ENCODE measurements at regions not wholly inside any gene's neighbourhood (a gene's known extent, or its start where the extent isn't known, plus 50 kb on each side); places are given as distances from the start of the nearest gene placed in this dataset.

GRCh38 chr9:2413160-2413805, 208.3 kb upstream of the VLDLR start:
- no TSS peak for BruUV-seq (replicated peaks)
- ChIA-PET CTCF (ENCODE audit: low intra/inter-chr PET ratio, low total read pairs) (no interaction called here), POLR2A (no interaction called here)
- H3K27ac ChIP-seq (ENCODE audit: extremely low read length, insufficient read depth, low read length), result no peak overlapping the region
- ATAC-seq (no peak), DNase-seq (ENCODE audit: low spot score) (no peak), FAIRE-seq (no peak)
- peaks cover 7% of the 10 kb centered on the region; the same call in 1 of the 2 replicates for H3K4me1 ChIP-seq (ENCODE audit: insufficient read depth, low read length)
- 12% methylated on average over 3 of the region's 4 CpGs for whole genome bisulfite sequencing (ENCODE audit: low lambda C conversion rate)
- no peaks in the 10 kb centered on the region for H4K20me1 ChIP-seq (ENCODE audit: insufficient read depth, low read length)
- H3K79me2 ChIP-seq (ENCODE audit: insufficient read depth, low read length), result no peaks in the 10 kb centered on the region
- H3K27me3 ChIP-seq (ENCODE audit: control insufficient read depth in 1 of 2, insufficient read depth in 2 of 2, low read length in 2 of 2), result no peaks in the 10 kb centered on the region
- in situ Hi-C loops (cut with HindIII; ENCODE audit: extremely low pct_ligation_motif_present, low pct_unique_long_range_greater_than_20kb) (no loop called here), intact Hi-C loops (cut with micrococcal nuclease; ENCODE audit: unreplicated experiment) (no loop called here)
- H3K9me3 ChIP-seq (ENCODE audit: low read length), result no peaks in the 10 kb centered on the region
- no peak overlapping the region for H2AFZ ChIP-seq (ENCODE audit: low read length)
- H3K4me2 ChIP-seq (ENCODE audit: low read depth, low read length), result no peak overlapping the region
- TF ChIP-seq REXO4 (CRISPR knock-in tag; IDR thresholded peaks at IDR 0.05; ENCODE audit: borderline replicate concordance) (no peak), ZNF326 (CRISPR knock-in tag; IDR thresholded peaks at IDR 0.05; ENCODE audit: borderline replicate concordance) (no peak)
- no peaks in the 10 kb centered on the region for H3K36me3 ChIP-seq (replicated peaks in 1 of 2; ENCODE audit: control insufficient read depth in 1 of 2, insufficient read depth in 2 of 2, low read length in 2 of 2)
- H3K9ac ChIP-seq (ENCODE audit: insufficient read depth, low read depth, low read length), result no peak overlapping the region
- H3K4me3 ChIP-seq (replicated peaks in 1 of 3; ENCODE audit: insufficient read depth in 1 of 3, low read depth in 2 of 3, low read length in 3 of 3), result no peak overlapping the region

DNA sequence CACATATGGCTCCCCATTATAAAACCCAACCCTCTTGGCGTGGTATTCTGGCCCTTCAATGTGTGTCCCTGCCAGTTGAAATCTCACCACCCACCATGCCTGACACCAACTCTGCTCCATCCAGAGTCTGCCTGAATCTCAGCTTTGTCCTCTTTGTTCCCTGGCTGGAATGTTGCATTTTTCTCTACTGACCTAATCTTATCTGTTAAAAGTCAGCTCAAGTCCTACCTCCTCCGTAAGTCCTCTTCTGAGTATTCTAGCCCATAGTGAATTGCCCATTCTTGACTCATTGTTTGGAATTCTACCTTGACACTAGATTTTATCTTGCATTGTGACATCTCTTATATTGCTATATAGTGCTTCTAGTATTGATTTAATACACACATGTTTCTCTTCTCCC, 207.1 kb upstream of the VLDLR start:
- no peak overlapping the region for H3K27ac ChIP-seq (ENCODE audit: extremely low read length, insufficient read depth, low read length)
- BruUV-seq (replicated peaks), result no TSS peak
- H3K79me2 ChIP-seq (ENCODE audit: insufficient read depth, low read length), result no peaks in the 10 kb centered on the region
- no peak overlapping the region for H3K4me2 ChIP-seq (ENCODE audit: low read depth, low read length)
- H3K9ac ChIP-seq (ENCODE audit: insufficient read depth, low read depth, low read length), result no peak overlapping the region
- peaks cover 7% of the 10 kb centered on the region; the same call in 1 of the 2 replicates for H3K4me1 ChIP-seq (ENCODE audit: insufficient read depth, low read length)
- no peak for DNase-seq (ENCODE audit: low spot score)
- ChIA-PET POLR2A (no interaction called here), CTCF (ENCODE audit: low intra/inter-chr PET ratio, low total read pairs) (no interaction called here)
- no peaks in the 10 kb centered on the region for H4K20me1 ChIP-seq (ENCODE audit: insufficient read depth, low read length)
- in situ Hi-C loops (cut with HindIII; ENCODE audit: extremely low pct_ligation_motif_present, low pct_unique_long_range_greater_than_20kb), result no loop called here
- 22% methylated on average over 2 of the region's 2 CpGs for WGBS (ENCODE audit: low lambda C conversion rate)
- intact Hi-C loops (cut with micrococcal nuclease; ENCODE audit: unreplicated experiment), result no loop called here
- FAIRE-seq, result no peak
- no peak overlapping the region for H3K4me3 ChIP-seq (replicated peaks in 1 of 3; ENCODE audit: insufficient read depth in 1 of 3, low read depth in 2 of 3, low read length in 3 of 3)
- H3K9me3 ChIP-seq (ENCODE audit: low read length), result no peaks in the 10 kb centered on the region
- ATAC-seq, result no peak
- H3K36me3 ChIP-seq (replicated peaks in 1 of 2; ENCODE audit: control insufficient read depth in 1 of 2, insufficient read depth in 2 of 2, low read length in 2 of 2), result no peaks in the 10 kb centered on the region
- no peaks in the 10 kb centered on the region for H3K27me3 ChIP-seq (ENCODE audit: control insufficient read depth in 1 of 2, insufficient read depth in 2 of 2, low read length in 2 of 2)
- no peak overlapping the region for H2AFZ ChIP-seq (ENCODE audit: low read length)
- TF ChIP-seq RBM39 (IDR thresholded peaks at IDR 0.05; ENCODE audit: low read depth, low read length, poor library complexity, severe bottlenecking) (no peak), SYNCRIP (IDR thresholded peaks at IDR 0.05; ENCODE audit: insufficient read depth, low read depth, low read length) (no peak), ZNF136 (CRISPR knock-in tag; IDR thresholded peaks at IDR 0.05; ENCODE audit: low read depth) (no peak), ZSCAN29 (CRISPR knock-in tag; conservative IDR thresholded peaks at IDR 0.05) (no peak), ATRX (CRISPR knock-in tag; IDR thresholded peaks at IDR 0.05; ENCODE audit: borderline replicate concordance) (no peak), RARG (CRISPR knock-in tag; IDR thresholded peaks at IDR 0.05; ENCODE audit: low read depth) (no peak), ZNF17 (CRISPR knock-in tag; IDR thresholded peaks at IDR 0.05) (no peak), SIN3A (IDR thresholded peaks at IDR 0.05; ENCODE audit: borderline replicate concordance, low read depth, low read length) (no peak), HOXA9 (CRISPR knock-in tag; IDR thresholded peaks at IDR 0.05; ENCODE audit: borderline replicate concordance) (no peak), GATAD1 (CRISPR knock-in tag; IDR thresholded peaks at IDR 0.05) (no peak), FOSL2 (CRISPR knock-in tag; IDR thresholded peaks at IDR 0.05) (no peak), SPEN (CRISPR knock-in tag; IDR thresholded peaks at IDR 0.05; ENCODE audit: low read depth) (no peak), ZNF337 (CRISPR knock-in tag; IDR thresholded peaks at IDR 0.05; ENCODE audit: borderline replicate concordance, low read depth) (no peak), DPF2 (CRISPR knock-in tag; IDR thresholded peaks at IDR 0.05; ENCODE audit: borderline replicate concordance, low read depth) (no peak), AKAP8 (CRISPR knock-in tag; IDR thresholded peaks at IDR 0.05) (no peak), HOXA7 (CRISPR knock-in tag; IDR thresholded peaks at IDR 0.05) (no peak), KMT2A (CRISPR knock-in tag; IDR thresholded peaks at IDR 0.05) (no peak)
- TF ChIP-seq, protein P1, sequence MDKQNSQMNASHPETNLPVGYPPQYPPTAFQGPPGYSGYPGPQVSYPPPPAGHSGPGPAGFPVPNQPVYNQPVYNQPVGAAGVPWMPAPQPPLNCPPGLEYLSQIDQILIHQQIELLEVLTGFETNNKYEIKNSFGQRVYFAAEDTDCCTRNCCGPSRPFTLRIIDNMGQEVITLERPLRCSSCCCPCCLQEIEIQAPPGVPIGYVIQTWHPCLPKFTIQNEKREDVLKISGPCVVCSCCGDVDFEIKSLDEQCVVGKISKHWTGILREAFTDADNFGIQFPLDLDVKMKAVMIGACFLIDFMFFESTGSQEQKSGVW (CRISPR knock-in tag; IDR thresholded peaks at IDR 0.05; ENCODE audit: borderline replicate concordance), result no peak

All from HepG2 (cell line).